ENCODE measurements at regions not wholly inside any gene's neighbourhood (a gene's known extent, or its start where the extent isn't known, plus 50 kb on each side); places are given as distances from the start of the nearest gene placed in this dataset.

GRCh38 chr4:57635910-57636309, 525.7 kb upstream of the IGFBP7 start:
- TF ChIP-seq CTCF (IDR thresholded peaks at IDR 0.05) (no peak), EP300 (IDR thresholded peaks at IDR 0.05) (no peak)
